H9 (cell line): ENCODE measurements at regions not wholly inside any gene's neighbourhood (a gene's known extent, or its start where the extent isn't known, plus 50 kb on each side); places are given as distances from the start of the nearest gene placed in this dataset.

Experiments used
- DNase-seq: peaks from one replicate; pipeline ENCODE4 v3.0.0-alpha.2; 2017
- H2AFZ ChIP-seq: one replicate; pipeline ENCODE4 v1.6.1; 2013; ENCODE audit warnings: mild to moderate bottlenecking, low read length, control low read depth, moderate library complexity
- H2AK5ac ChIP-seq: 2 replicates; pipeline ENCODE4 v1.6.1; 2013; ENCODE audit warnings: low read length, control low read depth, mixed read lengths; ENCODE audit not compliant: insufficient read length
- H2BK120ac ChIP-seq: one replicate; pipeline ENCODE4 v1.6.1; 2013; ENCODE audit warnings: low read depth, mild to moderate bottlenecking, low read length, control low read depth, inconsistent platforms; ENCODE audit not compliant: poor library complexity, severe bottlenecking
- H2BK12ac ChIP-seq: 2 replicates; pipeline ENCODE4 v1.6.1; 2013; ENCODE audit warnings: low read length, control low read depth, mixed read lengths, low read depth; ENCODE audit not compliant: insufficient read length
- H2BK15ac ChIP-seq: 2 replicates; pipeline ENCODE4 v1.6.1; 2013; ENCODE audit warnings: low read depth, low read length, control low read depth
- H2BK20ac ChIP-seq: one replicate; pipeline ENCODE4 v1.6.1; 2013; ENCODE audit warnings: low read depth, mild to moderate bottlenecking, low read length, control low read depth, inconsistent platforms; ENCODE audit not compliant: poor library complexity, severe bottlenecking
- H2BK5ac ChIP-seq: 2 replicates; pipeline ENCODE4 v1.6.1; 2013; ENCODE audit warnings: low read length, control low read depth, mixed read lengths; ENCODE audit not compliant: insufficient read length
- H3K14ac ChIP-seq: 2 replicates; pipeline ENCODE4 v1.6.1; 2013; ENCODE audit warnings: low read length, control low read depth; ENCODE audit not compliant: insufficient read depth
- H3K18ac ChIP-seq: 2 replicates; pipeline ENCODE4 v1.6.1; 2013; ENCODE audit warnings: low read depth, mild to moderate bottlenecking, mixed read lengths, low read length, control low read depth; ENCODE audit not compliant: insufficient read length
- H3K23ac ChIP-seq: 2 replicates; pipeline ENCODE4 v1.6.1; 2013; ENCODE audit warnings: low read length, control low read depth, mixed read lengths, low read depth; ENCODE audit not compliant: insufficient read length
- H3K23me2 ChIP-seq: 2 replicates; pipeline ENCODE4 v1.6.1; 2013; ENCODE audit warnings: low read depth, mild to moderate bottlenecking, mixed read lengths, low read length, control low read depth; ENCODE audit not compliant: insufficient read length, poor library complexity, severe bottlenecking
- H3K27ac ChIP-seq: 2 replicates; pipeline ENCODE4 v1.5.1; 2013; ENCODE audit warnings: low read length, control low read depth, mixed read lengths, low read depth; ENCODE audit not compliant: insufficient read length
- H3K27me3 ChIP-seq: 2 replicates; pipeline ENCODE4 v1.6.1; 2013; ENCODE audit warnings: low read length, control low read depth, inconsistent platforms; ENCODE audit not compliant: insufficient read depth
- H3K4ac ChIP-seq: 2 replicates; pipeline ENCODE4 v1.6.1; 2013; ENCODE audit warnings: low read depth, mild to moderate bottlenecking, control low read depth, inconsistent platforms, low read length, moderate library complexity
- H3K4me1 ChIP-seq: 2 replicates; pipeline ENCODE4 v1.6.1; 2013; ENCODE audit warnings: low read length, control low read depth, inconsistent platforms; ENCODE audit not compliant: insufficient read depth
- H3K4me2 ChIP-seq: 2 replicates; pipeline ENCODE4 v1.6.1; 2013; ENCODE audit warnings: low read length, control low read depth, mixed read lengths; ENCODE audit not compliant: insufficient read length, insufficient read depth
- H3K56ac ChIP-seq: 2 replicates; pipeline ENCODE4 v1.6.1; 2013; ENCODE audit warnings: low read depth, mild to moderate bottlenecking, mixed read lengths, low read length, control low read depth; ENCODE audit not compliant: insufficient read length
- H3K79me1 ChIP-seq: 2 replicates; pipeline ENCODE4 v1.6.1; 2013; ENCODE audit warnings: low read depth, mild to moderate bottlenecking, moderate library complexity, low read length, control low read depth, inconsistent platforms; ENCODE audit not compliant: insufficient read depth, poor library complexity, severe bottlenecking
- H3K79me2 ChIP-seq: 2 replicates; pipeline ENCODE4 v1.6.1; 2013; ENCODE audit warnings: low read length, control low read depth, inconsistent platforms; ENCODE audit not compliant: insufficient read depth
- H3K9ac ChIP-seq: 2 replicates; pipeline ENCODE4 v1.6.1; 2013; ENCODE audit warnings: low read length, control low read depth, mixed read lengths; ENCODE audit not compliant: insufficient read length; ENCODE audit errors: extremely low read depth
- H3K9me3 ChIP-seq: one replicate; pipeline ENCODE4 v1.6.1; 2013; ENCODE audit warnings: low read depth, low read length, inconsistent platforms; ENCODE audit not compliant: control insufficient read depth
- H3T11ph ChIP-seq: one replicate; pipeline ENCODE4 v1.6.1; 2013; ENCODE audit warnings: mild to moderate bottlenecking, low read length, control low read depth, inconsistent platforms
- H4K20me1 ChIP-seq: one replicate; pipeline ENCODE4 v1.6.1; 2013; ENCODE audit not compliant: control insufficient read depth, insufficient read length, insufficient read depth
- H4K5ac ChIP-seq: 2 replicates; pipeline ENCODE4 v1.6.1; 2013; ENCODE audit warnings: low read depth, mild to moderate bottlenecking, mixed read lengths, low read length, control low read depth; ENCODE audit not compliant: insufficient read length
- H4K8ac ChIP-seq: replicated peaks from 2 replicates; pipeline ENCODE4 v1.6.1; 2013; ENCODE audit warnings: low read length, control low read depth, mixed read lengths, low read depth; ENCODE audit not compliant: insufficient read length
- H4K91ac ChIP-seq: 2 replicates; pipeline ENCODE4 v1.6.1; 2013; ENCODE audit warnings: low read depth, mild to moderate bottlenecking, moderate library complexity, mixed read lengths, low read length, control low read depth; ENCODE audit not compliant: insufficient read length
- H3K27ac Mint-ChIP-seq, 3 experiments: 2 replicates in 2 of 3; 3 replicates in 1 of 3; pipeline ENCODE4 v1.8.0; 2020 to 2021; ENCODE audit warnings: mixed read lengths in 3 of 3, mild to moderate bottlenecking in 1 of 3, moderate library complexity in 1 of 3
- H3K27me3 Mint-ChIP-seq: 2 replicates; pipeline ENCODE4 v1.8.0; 2021; ENCODE audit warnings: low read depth, mild to moderate bottlenecking, moderate library complexity, mixed read lengths
- H3K36me3 Mint-ChIP-seq, 3 experiments: 2 replicates in 2 of 3; 3 replicates in 1 of 3; pipeline ENCODE4 v1.8.0; 2020 to 2021; ENCODE audit warnings: low read depth in 3 of 3, mixed read lengths in 3 of 3; ENCODE audit not compliant: insufficient read depth in 1 of 3
- H3K4me1 Mint-ChIP-seq, 2 experiments: 2 replicates each; pipeline ENCODE4 v1.8.0; 2020; ENCODE audit warnings: mixed read lengths in 2 of 2
- H3K4me3 Mint-ChIP-seq, 2 experiments: 2 replicates in 1 of 2; 3 replicates in 1 of 2; pipeline ENCODE4 v1.8.0; 2020 to 2021; ENCODE audit warnings: mild to moderate bottlenecking in 2 of 2, mixed read lengths in 2 of 2, moderate library complexity in 1 of 2
- H3K9me3 Mint-ChIP-seq, 2 experiments: 2 replicates in 1 of 2; 3 replicates in 1 of 2; pipeline ENCODE4 v1.8.0; 2020; ENCODE audit warnings: mild to moderate bottlenecking in 2 of 2, mixed read lengths in 2 of 2, moderate library complexity in 1 of 2
- CTCF ChIP-seq: fragments of 200-600 bp; sonication (generic); conservative IDR thresholded peaks from 3 replicates; pipeline ENCODE4 v1.8.0; 2021; ENCODE audit warnings: antibody characterized with exemption, mild to moderate bottlenecking
- WGBS: extraction: QIAGEN DNeasy Blood & Tissue Kit; methylation state at CpG from one replicate; pipeline ENCODE4 v1.1.7; 2013; ENCODE audit warnings: missing lambda C conversion rate, low lambda C conversion rate, mixed read lengths; ENCODE audit not compliant: insufficient read length; ENCODE audit errors: extremely low coverage; 5-methylcytosine and 5-hydroxymethylcytosine counted together

- peaks cover 3 to 10% of the 10 kb centered on the region in 2 experiments; a peak in 3 of 4 replicates for H3K4me1 Mint-ChIP-seq
- no CpG with 5 or more reads among the region's 17 CpGs for WGBS
These were observed 134.6 kb downstream of the VRK1 start for GRCh38 chr14:96931751-96932150.

More at GRCh38 chr14:96931751-96932150, 134.6 kb downstream of the VRK1 start:
- no peak overlapping the region for H2BK5ac ChIP-seq
- H3K79me1 ChIP-seq = no peaks in the 10 kb centered on the region
- no peak overlapping the region for H2BK15ac ChIP-seq
- H3K14ac ChIP-seq = no peak overlapping the region
- H2BK120ac ChIP-seq = no peak overlapping the region
- no peak overlapping the region for H2AK5ac ChIP-seq
- H4K20me1 ChIP-seq = peaks cover 3% of the 10 kb centered on the region
- no peak overlapping the region for H3K23ac ChIP-seq
- Mint-ChIP-seq H3K27me3 (peaks cover 2% of the 10 kb centered on the region; the same call in 1 of the 2 replicates), H3K9me3 (no peaks in the 10 kb centered on the region; a peak in 1 of 5 replicates), H3K27ac (no peak overlapping the region), H3K36me3 (no peaks in the 10 kb centered on the region), H3K4me3 (no peak overlapping the region)
- H3K4ac ChIP-seq = no peak overlapping the region
- no peak overlapping the region for H3K27ac ChIP-seq
- no peak for TF ChIP-seq CTCF
- H3K18ac ChIP-seq = no peak overlapping the region
- no peak overlapping the region for H4K5ac ChIP-seq
- no peak overlapping the region for H4K8ac ChIP-seq
- no peak overlapping the region for H2BK20ac ChIP-seq
- no peak overlapping the region for H2BK12ac ChIP-seq
- H2AFZ ChIP-seq = no peak overlapping the region
- H3K9me3 ChIP-seq = no peaks in the 10 kb centered on the region
- H3K56ac ChIP-seq = no peak overlapping the region
- H3K4me1 ChIP-seq = no peaks in the 10 kb centered on the region
- no peak for DNase-seq
- no peaks in the 10 kb centered on the region for H3K79me2 ChIP-seq
- H3K27me3 ChIP-seq = no peaks in the 10 kb centered on the region
- no peak overlapping the region for H4K91ac ChIP-seq
- H3K23me2 ChIP-seq = no peaks in the 10 kb centered on the region
- H3K9ac ChIP-seq = no peak overlapping the region
- H3K4me2 ChIP-seq = no peak overlapping the region
- no peak overlapping the region for H3T11ph ChIP-seq
